ENCODE measurements at regions not wholly inside any gene's neighbourhood (a gene's known extent, or its start where the extent isn't known, plus 50 kb on each side); places are given as distances from the start of the nearest gene placed in this dataset.

DNA sequence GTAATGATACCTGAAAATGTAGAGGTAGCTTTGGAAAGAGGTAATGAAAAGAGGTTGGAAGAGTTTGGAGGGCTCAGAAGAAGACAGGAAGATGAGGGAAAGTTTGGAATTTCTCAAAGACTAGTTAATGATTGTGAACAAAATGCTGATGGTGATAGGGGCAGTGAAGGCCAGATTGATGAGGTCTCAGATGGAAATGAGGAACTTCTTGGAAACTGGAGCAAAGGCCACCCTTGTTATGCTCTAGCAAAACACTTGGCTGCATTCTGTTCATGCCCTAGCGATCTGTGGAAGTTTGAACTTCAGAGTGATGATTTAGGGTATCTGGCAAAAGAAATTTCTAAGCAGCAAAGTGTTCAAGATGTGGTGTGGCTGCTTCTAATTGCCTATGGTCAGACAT, 161.2 kb upstream of the SPEF2 start:
- no peaks in the 10 kb centered on the region for H3K4me1 ChIP-seq (ENCODE audit: insufficient read depth, low read length)
- H3K9me3 ChIP-seq (ENCODE audit: low read length), result no peaks in the 10 kb centered on the region
- no peak overlapping the region for H3K4me3 ChIP-seq (ENCODE audit: low read depth in 1 of 2, low read length in 2 of 2)
- no peak overlapping the region for H3K27ac ChIP-seq (ENCODE audit: low read depth, low read length)
- no peaks in the 10 kb centered on the region for H3K27me3 ChIP-seq (ENCODE audit: control insufficient read depth in 1 of 2, insufficient read depth in 2 of 2, low read length in 2 of 2)
- H3K36me3 ChIP-seq (ENCODE audit: insufficient read depth, low read length), result no peaks in the 10 kb centered on the region
- no peak overlapping the region for H3K9ac ChIP-seq (ENCODE audit: low read length)

DNA sequence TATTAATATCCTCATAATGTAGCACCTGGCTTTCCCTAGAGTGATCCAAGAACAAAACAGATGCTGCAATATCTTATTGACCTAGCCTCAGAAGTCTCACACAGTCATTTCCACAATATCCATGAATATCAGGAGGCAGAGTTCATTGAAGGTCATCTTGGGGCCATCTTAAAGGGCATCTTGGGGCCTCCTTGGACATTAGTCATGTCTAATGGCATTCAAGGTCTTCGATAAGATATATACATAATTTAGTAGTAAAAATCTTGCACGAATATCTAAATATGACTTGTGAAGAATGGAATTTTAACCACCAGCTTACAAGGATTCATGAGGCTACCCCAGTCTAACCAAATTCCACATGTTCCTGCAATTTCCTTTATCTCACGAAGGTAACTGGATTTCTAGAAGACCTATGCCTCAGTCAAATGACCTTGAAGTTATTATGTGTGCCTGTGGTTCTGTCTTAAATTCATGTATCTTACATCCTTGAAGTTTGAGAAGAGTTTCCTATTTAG, 163.6 kb upstream of the SPEF2 start:
- H3K4me1 ChIP-seq (ENCODE audit: insufficient read depth, low read length), result no peaks in the 10 kb centered on the region
- H3K4me3 ChIP-seq (ENCODE audit: low read depth in 1 of 2, low read length in 2 of 2), result no peak overlapping the region
- no peaks in the 10 kb centered on the region for H3K27me3 ChIP-seq (ENCODE audit: control insufficient read depth in 1 of 2, insufficient read depth in 2 of 2, low read length in 2 of 2)
- H3K27ac ChIP-seq (ENCODE audit: low read depth, low read length), result no peak overlapping the region
- no peaks in the 10 kb centered on the region for H3K9me3 ChIP-seq (ENCODE audit: low read length)
- no peak overlapping the region for H3K9ac ChIP-seq (ENCODE audit: low read length)
- H3K36me3 ChIP-seq (ENCODE audit: insufficient read depth, low read length), result no peaks in the 10 kb centered on the region

DNA sequence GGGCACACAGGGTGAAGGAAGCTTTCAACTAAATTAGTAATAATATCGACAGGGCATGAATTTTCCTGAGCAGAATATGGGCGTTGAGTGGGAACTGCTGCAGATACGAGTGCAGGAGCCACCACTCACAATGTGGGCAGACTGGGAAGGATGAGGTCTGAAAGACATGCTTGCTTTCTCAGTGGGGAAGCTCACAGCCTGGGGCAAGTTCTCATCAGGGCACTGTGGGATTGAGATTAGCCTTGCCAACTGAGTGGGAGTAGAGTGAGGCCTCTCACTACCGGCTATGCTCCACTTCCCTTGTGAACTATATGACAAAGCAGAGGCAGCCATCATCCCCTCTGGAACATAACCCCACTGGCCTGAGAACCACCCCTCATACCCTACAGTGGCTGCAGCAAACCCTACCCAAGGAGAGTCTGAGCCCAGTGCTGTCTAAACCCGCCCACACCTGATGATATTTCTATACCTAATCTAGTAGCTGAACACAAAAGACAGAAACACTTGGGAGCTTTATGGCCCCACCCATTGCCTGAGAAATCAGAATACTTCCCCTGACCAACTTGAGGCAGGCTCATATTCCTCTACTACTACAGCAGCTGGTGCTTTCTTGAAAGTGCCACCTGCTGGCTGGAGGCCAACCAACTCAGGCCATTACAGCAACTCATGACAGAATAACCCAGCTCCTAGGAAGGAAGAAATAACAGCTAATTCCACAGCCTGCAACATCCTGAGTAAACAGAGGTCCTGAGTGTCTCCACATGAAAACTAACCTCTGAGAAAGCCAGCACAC, 173.7 kb upstream of the SPEF2 start:
- Histone ChIP-seq H3K27ac (ENCODE audit: low read depth, low read length) (no peak overlapping the region), H3K4me3 (ENCODE audit: low read depth in 1 of 2, low read length in 2 of 2) (no peak overlapping the region), H3K36me3 (ENCODE audit: insufficient read depth, low read length) (no peaks in the 10 kb centered on the region), H3K27me3 (ENCODE audit: control insufficient read depth in 1 of 2, insufficient read depth in 2 of 2, low read length in 2 of 2) (no peaks in the 10 kb centered on the region), H3K4me1 (ENCODE audit: insufficient read depth, low read length) (no peaks in the 10 kb centered on the region), H3K9ac (ENCODE audit: low read length) (no peak overlapping the region), H3K9me3 (ENCODE audit: low read length) (no peaks in the 10 kb centered on the region)

- H3K9ac ChIP-seq (ENCODE audit: low read length), result no peak overlapping the region
- no peak overlapping the region for H3K27ac ChIP-seq (ENCODE audit: low read depth, low read length)
- H3K4me3 ChIP-seq (ENCODE audit: low read depth in 1 of 2, low read length in 2 of 2), result no peak overlapping the region
- no peaks in the 10 kb centered on the region for H3K9me3 ChIP-seq (ENCODE audit: low read length)
- H3K4me1 ChIP-seq (ENCODE audit: insufficient read depth, low read length), result no peaks in the 10 kb centered on the region
- H3K36me3 ChIP-seq (ENCODE audit: insufficient read depth, low read length), result no peaks in the 10 kb centered on the region
- H3K27me3 ChIP-seq (ENCODE audit: control insufficient read depth in 1 of 2, insufficient read depth in 2 of 2, low read length in 2 of 2), result no peaks in the 10 kb centered on the region
Measured at GRCh38 chr5:35442885-35443639, 174.6 kb upstream of the SPEF2 start.

- H3K36me3 ChIP-seq (ENCODE audit: insufficient read depth, low read length), result no peaks in the 10 kb centered on the region
- no peak overlapping the region for H3K9ac ChIP-seq (ENCODE audit: low read length)
- H3K27me3 ChIP-seq (ENCODE audit: control insufficient read depth in 1 of 2, insufficient read depth in 2 of 2, low read length in 2 of 2), result no peaks in the 10 kb centered on the region
- H3K4me1 ChIP-seq (ENCODE audit: insufficient read depth, low read length), result no peaks in the 10 kb centered on the region
- H3K9me3 ChIP-seq (ENCODE audit: low read length), result no peaks in the 10 kb centered on the region
- H3K4me3 ChIP-seq (ENCODE audit: low read depth in 1 of 2, low read length in 2 of 2), result no peak overlapping the region
- no peak overlapping the region for H3K27ac ChIP-seq (ENCODE audit: low read depth, low read length)
Measured at GRCh38 chr5:35440409-35440808, 177.3 kb upstream of the SPEF2 start.

DNA sequence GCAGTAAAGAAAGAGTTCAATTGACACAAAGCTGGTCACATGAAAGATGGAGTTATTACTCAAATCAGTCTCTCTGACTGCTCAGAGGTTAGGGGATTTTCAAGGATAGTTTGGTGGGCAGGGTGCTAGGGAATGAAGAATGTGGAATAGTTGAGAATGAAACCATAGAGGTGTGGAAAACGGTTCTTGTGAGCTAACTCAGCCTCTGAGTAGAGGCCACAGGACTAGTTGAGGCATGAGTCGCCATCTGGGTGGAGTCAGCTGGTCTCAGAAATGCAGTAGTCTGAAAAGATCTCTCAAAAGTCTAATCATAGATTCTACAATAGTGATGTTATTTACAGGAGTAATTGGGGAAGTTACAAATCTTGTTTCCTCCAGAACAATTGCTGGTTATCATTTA, 178.9 kb upstream of the SPEF2 start:
- Histone ChIP-seq H3K9ac (ENCODE audit: low read length) (no peak overlapping the region), H3K4me1 (ENCODE audit: insufficient read depth, low read length) (no peaks in the 10 kb centered on the region), H3K9me3 (ENCODE audit: low read length) (no peaks in the 10 kb centered on the region), H3K27ac (ENCODE audit: low read depth, low read length) (no peak overlapping the region), H3K27me3 (ENCODE audit: control insufficient read depth in 1 of 2, insufficient read depth in 2 of 2, low read length in 2 of 2) (no peaks in the 10 kb centered on the region), H3K36me3 (ENCODE audit: insufficient read depth, low read length) (no peaks in the 10 kb centered on the region), H3K4me3 (ENCODE audit: low read depth in 1 of 2, low read length in 2 of 2) (no peak overlapping the region)

- H3K27me3 ChIP-seq (ENCODE audit: control insufficient read depth in 1 of 2, insufficient read depth in 2 of 2, low read length in 2 of 2), result no peaks in the 10 kb centered on the region
- H3K4me1 ChIP-seq (ENCODE audit: insufficient read depth, low read length), result no peaks in the 10 kb centered on the region
- H3K9me3 ChIP-seq (ENCODE audit: low read length), result no peaks in the 10 kb centered on the region
- no peak overlapping the region for H3K27ac ChIP-seq (ENCODE audit: low read depth, low read length)
- no peaks in the 10 kb centered on the region for H3K36me3 ChIP-seq (ENCODE audit: insufficient read depth, low read length)
- no peak overlapping the region for H3K9ac ChIP-seq (ENCODE audit: low read length)
- no peak overlapping the region for H3K4me3 ChIP-seq (ENCODE audit: low read depth in 1 of 2, low read length in 2 of 2)
Measured at GRCh38 chr5:35438288-35438687, 179.4 kb upstream of the SPEF2 start.

- no peaks in the 10 kb centered on the region for H3K36me3 ChIP-seq (ENCODE audit: insufficient read depth, low read length)
- no peak overlapping the region for H3K9ac ChIP-seq (ENCODE audit: low read length)
- H3K4me3 ChIP-seq (ENCODE audit: low read depth in 1 of 2, low read length in 2 of 2), result no peak overlapping the region
- no peaks in the 10 kb centered on the region for H3K9me3 ChIP-seq (ENCODE audit: low read length)
- no peak overlapping the region for H3K27ac ChIP-seq (ENCODE audit: low read depth, low read length)
- H3K4me1 ChIP-seq (ENCODE audit: insufficient read depth, low read length), result no peaks in the 10 kb centered on the region
- H3K27me3 ChIP-seq (ENCODE audit: control insufficient read depth in 1 of 2, insufficient read depth in 2 of 2, low read length in 2 of 2), result no peaks in the 10 kb centered on the region
Measured at GRCh38 chr5:35436400-35437057, 181.1 kb upstream of the SPEF2 start.

GRCh38 chr5:35430381-35431162, 187.1 kb upstream of the SPEF2 start:
- no peak overlapping the region for H3K4me3 ChIP-seq (ENCODE audit: low read depth in 1 of 2, low read length in 2 of 2)
- H3K36me3 ChIP-seq (ENCODE audit: insufficient read depth, low read length), result no peaks in the 10 kb centered on the region
- H3K9ac ChIP-seq (ENCODE audit: low read length), result no peak overlapping the region
- no peaks in the 10 kb centered on the region for H3K4me1 ChIP-seq (ENCODE audit: insufficient read depth, low read length)
- H3K9me3 ChIP-seq (ENCODE audit: low read length), result no peaks in the 10 kb centered on the region
- H3K27ac ChIP-seq (ENCODE audit: low read depth, low read length), result no peak overlapping the region
- H3K27me3 ChIP-seq (ENCODE audit: control insufficient read depth in 1 of 2, insufficient read depth in 2 of 2, low read length in 2 of 2), result no peaks in the 10 kb centered on the region

GRCh38 chr5:35420200-35420599, 189.9 kb upstream of the PRLR start:
- no peak overlapping the region for H3K27ac ChIP-seq (ENCODE audit: low read depth, low read length)
- no peak overlapping the region for H3K9ac ChIP-seq (ENCODE audit: low read length)
- H3K4me3 ChIP-seq (ENCODE audit: low read depth in 1 of 2, low read length in 2 of 2), result no peak overlapping the region
- no peaks in the 10 kb centered on the region for H3K9me3 ChIP-seq (ENCODE audit: low read length)
- no peaks in the 10 kb centered on the region for H3K4me1 ChIP-seq (ENCODE audit: insufficient read depth, low read length)
- H3K36me3 ChIP-seq (ENCODE audit: insufficient read depth, low read length), result no peaks in the 10 kb centered on the region
- no peaks in the 10 kb centered on the region for H3K27me3 ChIP-seq (ENCODE audit: control insufficient read depth in 1 of 2, insufficient read depth in 2 of 2, low read length in 2 of 2)

GRCh38 chr5:35417040-35417439, 186.8 kb upstream of the PRLR start:
- no peaks in the 10 kb centered on the region for H3K27me3 ChIP-seq (ENCODE audit: control insufficient read depth in 1 of 2, insufficient read depth in 2 of 2, low read length in 2 of 2)

More at GRCh38 chr5:35417040-35417439, 186.8 kb upstream of the PRLR start:
- no peaks in the 10 kb centered on the region for H3K9me3 ChIP-seq (ENCODE audit: low read length)
- no peak overlapping the region for H3K9ac ChIP-seq (ENCODE audit: low read length)
- H3K4me1 ChIP-seq (ENCODE audit: insufficient read depth, low read length), result no peaks in the 10 kb centered on the region
- H3K27ac ChIP-seq (ENCODE audit: low read depth, low read length), result no peak overlapping the region
- no peak overlapping the region for H3K4me3 ChIP-seq (ENCODE audit: low read depth in 1 of 2, low read length in 2 of 2)
- no peaks in the 10 kb centered on the region for H3K36me3 ChIP-seq (ENCODE audit: insufficient read depth, low read length)

All from muscle layer of colon (tissue), 2 donors.